ENCODE measurements at regions not wholly inside any gene's neighbourhood (a gene's known extent, or its start where the extent isn't known, plus 50 kb on each side); places are given as distances from the start of the nearest gene placed in this dataset.

DNA sequence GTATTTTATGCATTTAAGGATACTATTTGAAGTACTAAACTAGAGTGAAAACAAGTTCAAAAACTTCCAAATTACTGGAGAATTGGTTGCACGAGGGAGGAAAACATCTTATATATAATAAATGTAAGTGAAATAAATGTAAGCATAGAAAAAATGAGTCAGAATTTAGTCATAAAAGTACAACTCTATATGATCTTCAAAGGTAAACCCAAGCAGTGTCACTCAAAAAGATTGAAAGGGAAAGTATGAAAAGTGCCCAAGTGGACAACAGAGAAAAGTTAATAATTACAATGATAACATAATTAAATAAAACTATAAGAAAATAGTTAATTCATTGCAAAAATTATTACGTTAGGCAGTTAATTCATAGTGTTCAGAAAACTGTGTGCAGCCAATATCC, 2288.5 kb upstream of the C9orf72 start:
- Histone ChIP-seq H3K79me1 (ENCODE audit: low read length) (no peaks in the 10 kb centered on the region), H3K36me3 (ENCODE audit: control insufficient read depth in 1 of 2, insufficient read depth in 2 of 2, low read length in 2 of 2) (no peaks in the 10 kb centered on the region), H3K27me3 (ENCODE audit: insufficient read depth, low read length) (no peaks in the 10 kb centered on the region), H2BK120ac (ENCODE audit: insufficient read depth, low read length, poor library complexity) (no peak overlapping the region), H3K18ac (ENCODE audit: low read length) (no peak overlapping the region), H4K8ac (ENCODE audit: low read depth, low read length) (no peak overlapping the region), H2BK12ac (ENCODE audit: low read length) (no peak overlapping the region), H3K9me3 (ENCODE audit: insufficient read depth, low read depth, low read length) (no peaks in the 10 kb centered on the region), H3K9ac (ENCODE audit: low read length) (no peak overlapping the region), H4K91ac (ENCODE audit: low read depth, low read length) (no peak overlapping the region), H2BK5ac (ENCODE audit: low read depth, low read length, poor library complexity) (no peak overlapping the region), H3K4me1 (ENCODE audit: control insufficient read depth in 1 of 2, insufficient read depth in 2 of 2, low read length in 2 of 2) (no peaks in the 10 kb centered on the region), H3K14ac (ENCODE audit: low read length) (no peak overlapping the region), H3K4me3 (ENCODE audit: low read depth, low read length) (no peak overlapping the region), H4K12ac (ENCODE audit: low read depth, low read length) (no peak overlapping the region), H3K23ac (ENCODE audit: low read length) (no peak overlapping the region), H3K27ac (ENCODE audit: low read depth, low read length) (no peak overlapping the region), H3K4ac (ENCODE audit: low read depth, low read length) (no peak overlapping the region), H3K4me2 (ENCODE audit: low read length) (no peak overlapping the region), H2AFZ (ENCODE audit: insufficient read depth, low read length, poor library complexity) (no peak overlapping the region), H3K79me2 (ENCODE audit: control insufficient read depth, insufficient read depth, low read length, poor library complexity) (no peaks in the 10 kb centered on the region), H2AK5ac (ENCODE audit: low read length) (no peak overlapping the region)
- no peak for DNase-seq
- WGBS (ENCODE audit: extremely low coverage, insufficient coverage, insufficient read length): no CpG with 5 or more reads among the region's 2 CpGs

DNA sequence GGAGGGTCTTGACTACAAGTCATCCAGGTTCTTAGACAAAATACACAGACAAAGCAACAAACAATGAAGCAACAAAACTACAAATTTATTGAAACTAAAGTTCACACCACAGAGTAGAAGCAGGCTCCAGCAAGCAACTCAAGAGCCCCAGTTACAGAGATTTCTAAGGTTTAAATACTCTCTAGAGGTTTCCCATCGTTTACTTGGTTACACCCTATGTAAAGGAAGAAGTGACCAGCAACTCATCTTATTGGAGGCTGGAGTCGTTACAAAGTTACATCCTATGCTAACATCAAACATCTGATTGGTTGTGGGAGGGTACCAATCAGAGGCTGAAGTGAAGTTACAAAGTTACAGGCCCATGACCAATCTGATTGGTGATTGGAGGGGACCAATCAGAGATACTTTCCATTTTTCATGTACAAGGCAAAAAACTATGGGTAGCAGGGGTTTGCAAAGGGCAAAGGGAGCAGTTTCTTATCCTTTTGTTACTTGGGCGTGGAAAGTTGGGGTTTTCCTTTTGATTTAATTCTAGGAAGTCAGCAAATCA, 2292.6 kb upstream of the C9orf72 start:
- DNase-seq: no peak
- Histone ChIP-seq H3K27ac (ENCODE audit: low read depth, low read length) (no peak overlapping the region), H2BK5ac (ENCODE audit: low read depth, low read length, poor library complexity) (no peak overlapping the region)

DNA sequence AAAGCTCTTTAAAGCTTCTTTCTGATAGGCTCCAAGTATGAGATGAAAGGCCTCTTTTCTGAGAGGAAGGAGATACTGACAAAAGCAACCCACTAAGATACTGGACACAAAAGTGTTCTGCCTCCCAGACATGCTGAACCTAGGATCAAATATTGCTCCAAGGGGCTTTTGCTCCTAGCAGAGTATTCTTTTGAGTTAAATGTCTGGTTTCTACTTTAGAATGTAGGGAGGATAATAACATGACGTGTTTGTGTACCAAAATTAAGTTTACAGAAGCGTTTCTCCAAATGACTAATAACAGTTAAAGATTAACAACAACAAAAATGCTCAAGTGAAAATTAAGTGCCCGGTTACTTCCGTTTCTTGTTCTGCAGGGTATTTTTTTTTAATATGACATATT, 2293.3 kb upstream of the C9orf72 start:
- Histone ChIP-seq H3K23ac (ENCODE audit: low read length) (no peak overlapping the region), H3K9ac (ENCODE audit: low read length) (no peak overlapping the region), H4K8ac (ENCODE audit: low read depth, low read length) (no peak overlapping the region), H4K12ac (ENCODE audit: low read depth, low read length) (no peak overlapping the region), H3K27ac (ENCODE audit: low read depth, low read length) (no peak overlapping the region), H3K9me3 (ENCODE audit: insufficient read depth, low read depth, low read length) (no peaks in the 10 kb centered on the region), H3K4ac (ENCODE audit: low read depth, low read length) (no peak overlapping the region), H2BK12ac (ENCODE audit: low read length) (no peak overlapping the region), H3K4me3 (ENCODE audit: low read depth, low read length) (no peak overlapping the region), H2AK5ac (ENCODE audit: low read length) (no peak overlapping the region), H2AFZ (ENCODE audit: insufficient read depth, low read length, poor library complexity) (no peak overlapping the region), H2BK120ac (ENCODE audit: insufficient read depth, low read length, poor library complexity) (no peak overlapping the region), H3K79me1 (ENCODE audit: low read length) (no peaks in the 10 kb centered on the region), H3K14ac (ENCODE audit: low read length) (no peak overlapping the region), H3K36me3 (ENCODE audit: control insufficient read depth in 1 of 2, insufficient read depth in 2 of 2, low read length in 2 of 2) (no peaks in the 10 kb centered on the region), H3K79me2 (ENCODE audit: control insufficient read depth, insufficient read depth, low read length, poor library complexity) (no peaks in the 10 kb centered on the region), H3K4me1 (ENCODE audit: control insufficient read depth in 1 of 2, insufficient read depth in 2 of 2, low read length in 2 of 2) (no peaks in the 10 kb centered on the region), H4K91ac (ENCODE audit: low read depth, low read length) (no peak overlapping the region), H2BK5ac (ENCODE audit: low read depth, low read length, poor library complexity) (no peak overlapping the region), H3K27me3 (ENCODE audit: insufficient read depth, low read length) (no peaks in the 10 kb centered on the region), H3K4me2 (ENCODE audit: low read length) (no peak overlapping the region), H3K18ac (ENCODE audit: low read length) (no peak overlapping the region)
- no CpG with 5 or more reads among the region's 4 CpGs for WGBS (ENCODE audit: extremely low coverage, insufficient coverage, insufficient read length)
- DNase-seq: no peak

More for the DNA sequence above, 2292.6 kb upstream of the C9orf72 start:
- Histone ChIP-seq H2BK12ac (ENCODE audit: low read length) (no peak overlapping the region), H3K9me3 (ENCODE audit: insufficient read depth, low read depth, low read length) (no peaks in the 10 kb centered on the region), H3K14ac (ENCODE audit: low read length) (no peak overlapping the region), H3K27me3 (ENCODE audit: insufficient read depth, low read length) (no peaks in the 10 kb centered on the region), H3K4me2 (ENCODE audit: low read length) (no peak overlapping the region), H2AFZ (ENCODE audit: insufficient read depth, low read length, poor library complexity) (no peak overlapping the region), H3K4me1 (ENCODE audit: control insufficient read depth in 1 of 2, insufficient read depth in 2 of 2, low read length in 2 of 2) (no peaks in the 10 kb centered on the region), H3K9ac (ENCODE audit: low read length) (no peak overlapping the region), H3K23ac (ENCODE audit: low read length) (no peak overlapping the region), H3K36me3 (ENCODE audit: control insufficient read depth in 1 of 2, insufficient read depth in 2 of 2, low read length in 2 of 2) (no peaks in the 10 kb centered on the region), H2BK120ac (ENCODE audit: insufficient read depth, low read length, poor library complexity) (no peak overlapping the region), H3K79me2 (ENCODE audit: control insufficient read depth, insufficient read depth, low read length, poor library complexity) (no peaks in the 10 kb centered on the region), H3K4me3 (ENCODE audit: low read depth, low read length) (no peak overlapping the region), H2AK5ac (ENCODE audit: low read length) (no peak overlapping the region), H4K12ac (ENCODE audit: low read depth, low read length) (no peak overlapping the region), H3K18ac (ENCODE audit: low read length) (no peak overlapping the region), H3K4ac (ENCODE audit: low read depth, low read length) (no peak overlapping the region), H4K91ac (ENCODE audit: low read depth, low read length) (no peak overlapping the region), H3K79me1 (ENCODE audit: low read length) (no peaks in the 10 kb centered on the region), H4K8ac (ENCODE audit: low read depth, low read length) (no peak overlapping the region)
- no CpG with 5 or more reads among the region's 3 CpGs for WGBS (ENCODE audit: extremely low coverage, insufficient coverage, insufficient read length)

DNA sequence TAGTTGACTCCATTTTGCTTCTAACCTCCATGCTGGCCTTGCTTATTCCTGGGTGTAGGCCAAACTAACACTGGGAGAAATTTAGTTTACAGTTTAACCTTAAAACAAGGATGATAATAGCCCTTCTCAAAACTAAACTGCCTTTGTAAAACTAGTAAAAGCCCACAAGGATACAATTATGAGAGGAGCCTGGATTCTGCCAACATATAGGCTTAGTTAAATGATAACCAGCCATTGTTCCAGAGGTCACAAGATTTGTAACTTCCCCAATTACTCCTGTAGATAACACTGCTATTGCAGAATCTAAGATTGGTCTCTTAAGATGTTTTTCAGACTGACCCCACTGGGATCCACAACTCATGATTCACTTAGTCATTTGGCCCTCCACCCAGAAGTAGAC, 2300.3 kb upstream of the C9orf72 start:
- no peak overlapping the region for H3K4ac ChIP-seq (ENCODE audit: low read depth, low read length)
- no peak overlapping the region for H3K23ac ChIP-seq (ENCODE audit: low read length)
- no peak overlapping the region for H3K4me3 ChIP-seq (ENCODE audit: low read depth, low read length)
- H3K9ac ChIP-seq (ENCODE audit: low read length): no peak overlapping the region
- H3K14ac ChIP-seq (ENCODE audit: low read length): no peak overlapping the region
- H2AFZ ChIP-seq (ENCODE audit: insufficient read depth, low read length, poor library complexity): no peak overlapping the region
- H4K8ac ChIP-seq (ENCODE audit: low read depth, low read length): no peak overlapping the region
- H3K79me2 ChIP-seq (ENCODE audit: control insufficient read depth, insufficient read depth, low read length, poor library complexity): no peaks in the 10 kb centered on the region
- no peaks in the 10 kb centered on the region for H3K4me1 ChIP-seq (ENCODE audit: control insufficient read depth in 1 of 2, insufficient read depth in 2 of 2, low read length in 2 of 2)
- no peaks in the 10 kb centered on the region for H3K27me3 ChIP-seq (ENCODE audit: insufficient read depth, low read length)
- H2AK5ac ChIP-seq (ENCODE audit: low read length): no peak overlapping the region
- no peak overlapping the region for H2BK5ac ChIP-seq (ENCODE audit: low read depth, low read length, poor library complexity)
- H4K12ac ChIP-seq (ENCODE audit: low read depth, low read length): no peak overlapping the region
- no peak overlapping the region for H3K27ac ChIP-seq (ENCODE audit: low read depth, low read length)
- H4K91ac ChIP-seq (ENCODE audit: low read depth, low read length): no peak overlapping the region
- H2BK120ac ChIP-seq (ENCODE audit: insufficient read depth, low read length, poor library complexity): no peak overlapping the region
- DNase-seq: no peak
- no peak overlapping the region for H3K4me2 ChIP-seq (ENCODE audit: low read length)
- no peaks in the 10 kb centered on the region for H3K9me3 ChIP-seq (ENCODE audit: insufficient read depth, low read depth, low read length)
- H3K36me3 ChIP-seq (ENCODE audit: control insufficient read depth in 1 of 2, insufficient read depth in 2 of 2, low read length in 2 of 2): no peaks in the 10 kb centered on the region
- H3K18ac ChIP-seq (ENCODE audit: low read length): no peak overlapping the region
- H3K79me1 ChIP-seq (ENCODE audit: low read length): no peaks in the 10 kb centered on the region
- H2BK12ac ChIP-seq (ENCODE audit: low read length): no peak overlapping the region
